H1 (cell line): ENCODE measurements at regions not wholly inside any gene's neighbourhood (a gene's known extent, or its start where the extent isn't known, plus 50 kb on each side); places are given as distances from the start of the nearest gene placed in this dataset.

ENCODE experiments used
- CTCF ChIA-PET: fragments of 300-600 bp; sonication (Branson Sonifier 250); formaldehyde crosslinking; loops from one replicate; lab custom pipeline; 2021; ENCODE audit not compliant: partially characterized antibody; lab: Charles Lee
- POLR2A ChIA-PET: fragments of 300-600 bp; sonication (Branson Sonifier 250); formaldehyde crosslinking; loops from one replicate; lab custom pipeline; 2021; ENCODE audit warnings: inconsistent platforms; ENCODE audit not compliant: partially characterized antibody; lab: Charles Lee
- DNase-seq, 2 experiments: peaks; one replicate each; pipeline versions ENCODE4 v3.0.0 to v3.0.0-alpha.2; 2010 to 2022; ENCODE audit warnings: low spot score in 2 of 2, low read depth in 1 of 2, mixed read lengths in 1 of 2
- FAIRE-seq: peaks from 2 replicates; lab custom pipeline; 2011; peaks lifted over from hg19 to GRCh38; lab: Jason Lieb, UNC
- H2AFZ ChIP-seq: 2 replicates; pipeline ENCODE4 v1.8.1; 2012; ENCODE audit warnings: low read length, inconsistent platforms
- H2AK5ac ChIP-seq: 2 replicates; pipeline ENCODE4 v1.6.1; 2013; ENCODE audit warnings: low read depth, low read length
- H2BK120ac ChIP-seq: replicated peaks from 2 replicates; pipeline ENCODE3; 2013; ENCODE audit warnings: low read depth, low read length, inconsistent platforms
- H2BK12ac ChIP-seq: 2 replicates; pipeline ENCODE4 v1.6.1; 2013; ENCODE audit warnings: low read depth, low read length
- H2BK15ac ChIP-seq: 2 replicates; pipeline ENCODE4 v1.6.1; 2013; ENCODE audit warnings: low read length
- H2BK20ac ChIP-seq: 2 replicates; pipeline ENCODE4 v1.6.1; 2013; ENCODE audit warnings: low read length
- H2BK5ac ChIP-seq: 2 replicates; pipeline ENCODE4 v1.6.1; 2013; ENCODE audit warnings: low read depth, low read length
- H3K14ac ChIP-seq: 2 replicates; pipeline ENCODE4 v1.6.1; 2013; ENCODE audit warnings: inconsistent platforms; ENCODE audit not compliant: insufficient read length
- H3K18ac ChIP-seq: 2 replicates; pipeline ENCODE4 v1.6.1; 2013; ENCODE audit warnings: low read length; ENCODE audit errors: extremely low read depth
- H3K23ac ChIP-seq: 2 replicates; pipeline ENCODE4 v1.6.1; 2013; ENCODE audit warnings: inconsistent platforms; ENCODE audit not compliant: insufficient read length
- H3K23me2 ChIP-seq: 2 replicates; pipeline ENCODE4 v1.6.1; 2013; ENCODE audit warnings: low read depth, low read length
- H3K27ac ChIP-seq: 2 replicates; pipeline ENCODE4 v1.6.1; 2011; ENCODE audit warnings: low read depth, low read length, inconsistent platforms
- H3K27me3 ChIP-seq, 4 experiments: replicated peaks in 1 of 4; 1 replicate in 1 of 4; 2 replicates in 3 of 4; pipeline versions ENCODE4 v1.6.1 to v1.8.1; 2011 to 2013; ENCODE audit warnings: low read length in 3 of 4, mild to moderate bottlenecking in 3 of 4, inconsistent platforms in 2 of 4, mixed read lengths in 2 of 4, moderate library complexity in 1 of 4; ENCODE audit not compliant: control insufficient read depth in 3 of 4, insufficient read depth in 3 of 4; ENCODE audit errors: extremely low read depth in 1 of 4
- H3K36me3 ChIP-seq, 4 experiments: 2 replicates each; pipeline versions ENCODE4 v1.6.1 to v1.8.1; 2011 to 2013; ENCODE audit warnings: mild to moderate bottlenecking in 4 of 4, low read length in 3 of 4, moderate library complexity in 2 of 4, control low read depth in 1 of 4, inconsistent platforms in 1 of 4; ENCODE audit not compliant: insufficient read depth in 4 of 4, control insufficient read depth in 2 of 4
- H3K4ac ChIP-seq: replicated peaks from 2 replicates; pipeline ENCODE3; 2013; ENCODE audit warnings: low read length, low read depth, mixed read lengths, inconsistent platforms; ENCODE audit not compliant: insufficient read length
- H3K4me1 ChIP-seq, 4 experiments: replicated peaks in 1 of 4; 1 replicate in 1 of 4; 2 replicates in 3 of 4; pipeline versions ENCODE4 v1.6.1 to v1.8.1; 2011 to 2013; ENCODE audit warnings: low read length in 3 of 4, inconsistent platforms in 2 of 4, mixed read lengths in 1 of 4; ENCODE audit not compliant: insufficient read depth in 4 of 4, control insufficient read depth in 3 of 4
- H3K4me2 ChIP-seq, 2 experiments: 2 replicates each; pipeline versions ENCODE4 v1.6.1 to v1.8.1; 2011 to 2013; ENCODE audit warnings: low read depth in 2 of 2, low read length in 2 of 2, control low read depth in 1 of 2, inconsistent platforms in 1 of 2, mild to moderate bottlenecking in 1 of 2; ENCODE audit not compliant: insufficient read depth in 1 of 2
- H3K4me3 ChIP-seq, 4 experiments: fragments of 200-600, 300-600 bp in 1 of 4; sonication (generic), shearing (Covaris generic), sonication (Bioruptor Twin) in 1 of 4; 2 replicates each; pipeline versions ENCODE4 v1.5.1 to v1.8.1; 2011 to 2016; ENCODE audit warnings: low read length in 4 of 4, low read depth in 3 of 4, control low read depth in 2 of 4, inconsistent platforms in 2 of 4, mild to moderate bottlenecking in 2 of 4, mixed read lengths in 1 of 4, moderate library complexity in 1 of 4; ENCODE audit not compliant: insufficient read depth in 2 of 4; ENCODE audit errors: extremely low read depth in 1 of 4
- H3K56ac ChIP-seq: replicated peaks from 2 replicates; pipeline ENCODE3; 2013; ENCODE audit warnings: low read depth, mild to moderate bottlenecking, mixed read lengths, low read length, inconsistent platforms; ENCODE audit not compliant: insufficient read length
- H3K79me1 ChIP-seq: 2 replicates; pipeline ENCODE4 v1.6.1; 2013; ENCODE audit warnings: low read depth, low read length, control low read depth
- H3K79me2 ChIP-seq, 2 experiments: 2 replicates each; pipeline versions ENCODE4 v1.6.1 to v1.8.1; 2012 to 2013; ENCODE audit warnings: low read length in 2 of 2, mild to moderate bottlenecking in 2 of 2, inconsistent platforms in 1 of 2; ENCODE audit not compliant: insufficient read depth in 2 of 2, control insufficient read depth in 1 of 2
- H3K9ac ChIP-seq, 4 experiments: replicated peaks in 1 of 4; 1 replicate in 1 of 4; 2 replicates in 3 of 4; pipeline versions ENCODE4 v1.6.1 to v1.8.1; 2011 to 2013; ENCODE audit warnings: low read depth in 3 of 4, low read length in 3 of 4, control low read depth in 2 of 4, mild to moderate bottlenecking in 2 of 4, moderate library complexity in 2 of 4, inconsistent platforms in 1 of 4; ENCODE audit errors: extremely low read depth in 1 of 4
- H3K9me3 ChIP-seq, 2 experiments: 2 replicates each; pipeline versions ENCODE4 v1.6.1 to v1.8.1; 2012 to 2013; ENCODE audit warnings: mild to moderate bottlenecking in 2 of 2, moderate library complexity in 2 of 2, control low read depth in 1 of 2, inconsistent platforms in 1 of 2, low read depth in 1 of 2, low read length in 1 of 2, mixed read lengths in 1 of 2; ENCODE audit not compliant: insufficient read depth in 2 of 2
- H4K20me1 ChIP-seq, 2 experiments: replicated peaks in 1 of 2; 2 replicates each; pipeline versions ENCODE3 to v1.8.1; 2011 to 2013; ENCODE audit warnings: inconsistent platforms in 2 of 2, low read length in 2 of 2, mild to moderate bottlenecking in 1 of 2; ENCODE audit not compliant: insufficient read depth in 2 of 2, control insufficient read depth in 1 of 2
- H4K5ac ChIP-seq: 2 replicates; pipeline ENCODE4 v1.6.1; 2013; ENCODE audit warnings: low read length, low read depth, mixed read lengths, inconsistent platforms; ENCODE audit not compliant: insufficient read length
- H4K8ac ChIP-seq: 2 replicates; pipeline ENCODE4 v1.8.0; 2013; ENCODE audit warnings: mild to moderate bottlenecking, moderate library complexity, low read length, inconsistent platforms; ENCODE audit not compliant: insufficient read depth; ENCODE audit errors: extremely low read depth
- H4K91ac ChIP-seq: replicated peaks from 2 replicates; pipeline ENCODE3; 2013; ENCODE audit warnings: low read length, mixed read lengths, inconsistent platforms; ENCODE audit not compliant: insufficient read length
- POLR2AphosphoS5 ChIP-seq: IDR thresholded peaks from 2 replicates; pipeline ENCODE4 v1.6.1; 2011; ENCODE audit warnings: low read depth, low read length
- RAD21 ChIP-seq, 2 experiments: IDR thresholded peaks in 1 of 2; conservative IDR thresholded peaks in 1 of 2; 2 replicates each; pipeline ENCODE4 v1.6.1; 2011; ENCODE audit warnings: low read depth in 2 of 2, low read length in 2 of 2, improper control_type of control experiment in 1 of 2, inconsistent platforms in 1 of 2, mild to moderate bottlenecking in 1 of 2, moderate library complexity in 1 of 2
- WGBS, 2 experiments: shearing (Covaris generic) in 1 of 2; methylation state at CpG; one replicate each; pipeline versions ENCODE4 v1.1.6 to v1.1.7; 2013 to 2015; ENCODE audit warnings: low lambda C conversion rate in 2 of 2, mixed read lengths in 2 of 2, inconsistent platforms in 1 of 2, low coverage in 1 of 2, missing lambda C conversion rate in 1 of 2; ENCODE audit not compliant: insufficient replicate concordance in 2 of 2, insufficient coverage in 1 of 2, insufficient read length in 1 of 2; ENCODE audit errors: extremely low coverage in 1 of 2, missing lambda C conversion rate in 1 of 2; 5-methylcytosine and 5-hydroxymethylcytosine counted together
- TF ChIP-seq, protein P1 (sequence below), 3 experiments: IDR thresholded peaks; 1 replicate in 2 of 3; 2 replicates in 1 of 3; pipeline versions ENCODE4 v1.5.1 to v1.6.1; 2011; ENCODE audit warnings: low read length in 3 of 3, mild to moderate bottlenecking in 3 of 3, inconsistent platforms in 2 of 3, low read depth in 1 of 3, moderate library complexity in 1 of 3; ENCODE audit not compliant: insufficient read depth in 1 of 3; ENCODE audit errors: control extremely low read depth in 1 of 3

DNA sequence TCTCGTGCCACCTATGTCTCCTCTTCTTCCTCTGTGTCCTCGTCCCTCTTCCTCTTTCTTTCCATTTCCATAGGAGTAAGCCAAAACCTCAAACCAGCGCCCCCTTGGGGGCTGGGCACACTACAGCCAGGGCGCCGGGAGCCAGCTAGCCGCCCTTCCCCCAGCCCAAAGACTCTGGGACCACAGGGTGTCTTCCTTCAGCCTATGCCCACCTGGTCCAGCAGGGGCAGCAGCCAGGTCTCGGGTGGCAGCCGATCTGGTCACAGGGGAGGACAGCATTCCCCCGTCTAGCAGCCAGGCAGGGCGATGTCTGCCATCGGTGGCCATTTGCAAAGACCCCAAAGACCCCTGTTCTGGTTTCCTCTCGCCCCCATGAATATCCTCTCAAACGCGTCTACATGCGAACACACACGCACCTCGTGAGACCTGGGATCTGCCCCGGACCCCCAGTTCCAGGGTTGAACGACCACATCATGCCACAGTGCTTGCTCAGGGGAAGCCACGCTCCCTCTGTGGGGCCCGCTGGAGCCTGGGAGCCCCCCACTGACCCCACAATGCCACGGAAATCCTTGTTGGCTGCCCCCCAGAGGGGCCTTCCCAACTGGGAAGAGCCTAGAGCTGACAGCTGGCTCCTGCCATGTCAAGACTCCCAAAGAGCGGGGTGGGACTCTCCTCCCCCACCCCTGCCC is 546.0 kb upstream of the CCDC179 start:
- no peak for FAIRE-seq
- peak; percentile 7 to 35; a peak in 2 of 4 replicates for TF ChIP-seq RAD21 (IDR thresholded peaks at IDR 0.05 in 1 of 2, conservative IDR thresholded peaks at IDR 0.05 in 1 of 2; ENCODE audit: low read depth in 2 of 2, low read length in 2 of 2)
- TF ChIP-seq, protein P1, sequence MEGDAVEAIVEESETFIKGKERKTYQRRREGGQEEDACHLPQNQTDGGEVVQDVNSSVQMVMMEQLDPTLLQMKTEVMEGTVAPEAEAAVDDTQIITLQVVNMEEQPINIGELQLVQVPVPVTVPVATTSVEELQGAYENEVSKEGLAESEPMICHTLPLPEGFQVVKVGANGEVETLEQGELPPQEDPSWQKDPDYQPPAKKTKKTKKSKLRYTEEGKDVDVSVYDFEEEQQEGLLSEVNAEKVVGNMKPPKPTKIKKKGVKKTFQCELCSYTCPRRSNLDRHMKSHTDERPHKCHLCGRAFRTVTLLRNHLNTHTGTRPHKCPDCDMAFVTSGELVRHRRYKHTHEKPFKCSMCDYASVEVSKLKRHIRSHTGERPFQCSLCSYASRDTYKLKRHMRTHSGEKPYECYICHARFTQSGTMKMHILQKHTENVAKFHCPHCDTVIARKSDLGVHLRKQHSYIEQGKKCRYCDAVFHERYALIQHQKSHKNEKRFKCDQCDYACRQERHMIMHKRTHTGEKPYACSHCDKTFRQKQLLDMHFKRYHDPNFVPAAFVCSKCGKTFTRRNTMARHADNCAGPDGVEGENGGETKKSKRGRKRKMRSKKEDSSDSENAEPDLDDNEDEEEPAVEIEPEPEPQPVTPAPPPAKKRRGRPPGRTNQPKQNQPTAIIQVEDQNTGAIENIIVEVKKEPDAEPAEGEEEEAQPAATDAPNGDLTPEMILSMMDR (IDR thresholded peaks at IDR 0.05; ENCODE audit: control extremely low read depth in 1 of 3, insufficient read depth in 1 of 3, low read depth in 1 of 3, low read length in 3 of 3), result peak; percentile 39 to 56 (median 45)
- no peak for TF ChIP-seq POLR2AphosphoS5
- Histone ChIP-seq H2BK120ac (no peak overlapping the region), H2AFZ (no peak overlapping the region), H3K4ac (no peak overlapping the region), H4K20me1 (no peaks in the 10 kb centered on the region), H4K8ac (no peak overlapping the region), H3K79me2 (no peaks in the 10 kb centered on the region), H2BK5ac (no peak overlapping the region), H3K56ac (no peak overlapping the region), H3K14ac (no peak overlapping the region), H3K36me3 (no peaks in the 10 kb centered on the region; a peak in 1 of 8 replicates), H2BK12ac (no peak overlapping the region), H3K18ac (no peak overlapping the region), H4K91ac (no peak overlapping the region), H3K4me2 (no peak overlapping the region), H3K9me3 (peaks cover 9 to 34% of the 10 kb centered on the region in 2 experiments; a peak in 2 of 4 replicates), H2BK15ac (no peak overlapping the region), H3K4me3 (no peak overlapping the region), H3K27ac (no peak overlapping the region), H2BK20ac (no peak overlapping the region), H3K23ac (no peak overlapping the region), H2AK5ac (no peak overlapping the region), H3K4me1 (no peaks in the 10 kb centered on the region), H3K23me2 (no peaks in the 10 kb centered on the region), H3K27me3 (no peaks in the 10 kb centered on the region), H4K5ac (no peak overlapping the region), H3K9ac (no peak overlapping the region), H3K79me1 (no peaks in the 10 kb centered on the region)
- ChIA-PET CTCF (interaction anchor here (0.7 to 1.1 kb wide), 2 partner anchors 14 to 49 kb away, joined by 3 to 4 read pairs; no protein-coding TSS in a partner anchor), POLR2A (no interaction called here)
- 95% methylated on average over 15 of the region's 23 CpGs; no CpG with 5 or more reads in 1 of the 2 experiments for WGBS, 2 experiments
- DNase-seq, result no peak
